Parathyroid adenoma (tissue), 2 donors: ENCODE measurements at regions not wholly inside any gene's neighbourhood (a gene's known extent, or its start where the extent isn't known, plus 50 kb on each side); places are given as distances from the start of the nearest gene placed in this dataset.

Experiments
- H2AFZ ChIP-seq: fragments of 300-600 bp; sonication (generic); one replicate; pipeline ENCODE4 v1.7.0; 2017; ENCODE audit warnings: antibody characterized with exemption, mild to moderate bottlenecking
- H3K27ac ChIP-seq: fragments of 300-600 bp; sonication (generic); one replicate; pipeline ENCODE4 v1.7.0; 2017
- H3K27me3 ChIP-seq: fragments of 300-600 bp; sonication (generic); one replicate; pipeline ENCODE4 v1.7.0; 2017; ENCODE audit warnings: low read length; ENCODE audit not compliant: control insufficient read depth, insufficient read depth
- H3K36me3 ChIP-seq: fragments of 300-600 bp; sonication (generic); one replicate; pipeline ENCODE4 v1.7.0; 2017; ENCODE audit warnings: low read length; ENCODE audit not compliant: control insufficient read depth, insufficient read depth
- H3K4me1 ChIP-seq: fragments of 300-600 bp; sonication (generic); one replicate; pipeline ENCODE4 v1.7.0; 2017; ENCODE audit warnings: control low read depth
- H3K4me2 ChIP-seq: fragments of 300-600 bp; sonication (generic); one replicate; pipeline ENCODE4 v1.7.0; 2017; ENCODE audit warnings: low read length
- H3K4me3 ChIP-seq: fragments of 300-600 bp; sonication (generic); one replicate; pipeline ENCODE4 v1.7.0; 2017; ENCODE audit warnings: low read depth, low read length
- H3K79me2 ChIP-seq: fragments of 300-600 bp; sonication (generic); one replicate; pipeline ENCODE4 v1.7.0; 2017; ENCODE audit warnings: control low read depth
- H3K9ac ChIP-seq: fragments of 300-600 bp; sonication (generic); one replicate; pipeline ENCODE4 v1.7.0; 2017; ENCODE audit warnings: mild to moderate bottlenecking
- H3K9me3 ChIP-seq: fragments of 300-600 bp; sonication (generic); one replicate; pipeline ENCODE4 v1.7.0; 2017; ENCODE audit warnings: low read length; ENCODE audit not compliant: control insufficient read depth
- CTCF ChIP-seq: fragments of 300-600 bp; sonication (generic); IDR thresholded peaks from one replicate; pipeline ENCODE4 v1.7.0; 2017; ENCODE audit warnings: antibody characterized with exemption, mild to moderate bottlenecking
- donor health status: primary hyperparathyroidism.

GRCh38 chr12:47303207-47303606 lies 223.4 kb upstream of the AMIGO2 start:
- Histone ChIP-seq H3K4me2 (no peak overlapping the region), H3K9ac (no peak overlapping the region), H3K36me3 (no peaks in the 10 kb centered on the region), H3K27me3 (no peaks in the 10 kb centered on the region), H3K4me1 (no peaks in the 10 kb centered on the region), H3K4me3 (no peak overlapping the region), H2AFZ (no peak overlapping the region), H3K27ac (no peak overlapping the region), H3K79me2 (no peaks in the 10 kb centered on the region), H3K9me3 (no peaks in the 10 kb centered on the region)
- no peak for TF ChIP-seq CTCF

- H3K4me1 ChIP-seq: no peaks in the 10 kb centered on the region
- H3K27me3 ChIP-seq: no peaks in the 10 kb centered on the region
- H3K9ac ChIP-seq: no peak overlapping the region
- no peak overlapping the region for H3K4me3 ChIP-seq
- H2AFZ ChIP-seq: no peak overlapping the region
- no peaks in the 10 kb centered on the region for H3K79me2 ChIP-seq
- H3K36me3 ChIP-seq: no peaks in the 10 kb centered on the region
- H3K27ac ChIP-seq: no peak overlapping the region
- no peak overlapping the region for H3K4me2 ChIP-seq
- no peak for TF ChIP-seq CTCF
- H3K9me3 ChIP-seq: no peaks in the 10 kb centered on the region
Measured at GRCh38 chr12:47302111-47302671, 222.4 kb upstream of the AMIGO2 start.

- no peaks in the 10 kb centered on the region for H3K36me3 ChIP-seq
- no peaks in the 10 kb centered on the region for H3K4me1 ChIP-seq
- H3K27ac ChIP-seq: no peak overlapping the region
- no peaks in the 10 kb centered on the region for H3K9me3 ChIP-seq
- no peak overlapping the region for H3K4me2 ChIP-seq
- H2AFZ ChIP-seq: no peak overlapping the region
- H3K79me2 ChIP-seq: no peaks in the 10 kb centered on the region
- no peak for TF ChIP-seq CTCF
- H3K27me3 ChIP-seq: no peaks in the 10 kb centered on the region
- H3K4me3 ChIP-seq: no peak overlapping the region
- H3K9ac ChIP-seq: no peak overlapping the region
Measured at GRCh38 chr12:47299586-47299985, 219.8 kb upstream of the AMIGO2 start.

- Histone ChIP-seq H3K9me3 (no peaks in the 10 kb centered on the region), H3K27ac (no peak overlapping the region), H3K27me3 (no peaks in the 10 kb centered on the region), H3K4me3 (no peak overlapping the region), H2AFZ (no peak overlapping the region), H3K4me1 (no peaks in the 10 kb centered on the region), H3K36me3 (no peaks in the 10 kb centered on the region), H3K79me2 (no peaks in the 10 kb centered on the region), H3K4me2 (no peak overlapping the region), H3K9ac (no peak overlapping the region)
- TF ChIP-seq CTCF: no peak
Measured at GRCh38 chr12:47297993-47298392, 218.2 kb upstream of the AMIGO2 start.

GRCh38 chr12:47296828-47297227 lies 217.1 kb upstream of the AMIGO2 start:
- no peak for TF ChIP-seq CTCF
- H3K9ac ChIP-seq: no peak overlapping the region
- no peaks in the 10 kb centered on the region for H3K79me2 ChIP-seq
- H3K4me2 ChIP-seq: no peak overlapping the region
- no peaks in the 10 kb centered on the region for H3K4me1 ChIP-seq
- no peaks in the 10 kb centered on the region for H3K9me3 ChIP-seq
- H2AFZ ChIP-seq: no peak overlapping the region
- no peak overlapping the region for H3K27ac ChIP-seq
- H3K36me3 ChIP-seq: no peaks in the 10 kb centered on the region
- H3K27me3 ChIP-seq: no peaks in the 10 kb centered on the region
- H3K4me3 ChIP-seq: no peak overlapping the region
